ENCODE measurements at regions not wholly inside any gene's neighbourhood (a gene's known extent, or its start where the extent isn't known, plus 50 kb on each side); places are given as distances from the start of the nearest gene placed in this dataset.

DNA sequence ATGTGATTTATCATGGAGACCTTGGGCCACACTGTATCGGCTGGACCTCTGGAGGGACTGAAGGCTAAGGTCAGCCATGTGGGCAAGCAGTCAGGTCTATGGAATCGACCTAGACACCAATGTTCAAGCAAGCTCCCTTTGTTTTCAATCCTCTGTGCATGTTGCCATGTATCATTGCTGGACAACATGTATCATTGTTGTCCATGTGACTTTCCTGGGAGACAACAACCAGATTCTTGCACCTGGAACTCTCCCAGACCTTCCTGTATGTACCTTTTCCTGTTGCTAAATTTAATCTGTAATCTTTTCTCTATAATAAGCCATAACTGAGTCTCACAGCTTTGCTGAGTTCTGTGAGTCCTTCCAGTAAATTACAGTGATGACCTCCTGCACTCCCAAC, 329.4 kb upstream of the BOD1L1 start:
- no peak for DNase-seq (ENCODE audit: low read depth)
- no peak overlapping the region for H3K4me3 ChIP-seq (ENCODE audit: low read depth, low read length)
- TF ChIP-seq, protein P1, sequence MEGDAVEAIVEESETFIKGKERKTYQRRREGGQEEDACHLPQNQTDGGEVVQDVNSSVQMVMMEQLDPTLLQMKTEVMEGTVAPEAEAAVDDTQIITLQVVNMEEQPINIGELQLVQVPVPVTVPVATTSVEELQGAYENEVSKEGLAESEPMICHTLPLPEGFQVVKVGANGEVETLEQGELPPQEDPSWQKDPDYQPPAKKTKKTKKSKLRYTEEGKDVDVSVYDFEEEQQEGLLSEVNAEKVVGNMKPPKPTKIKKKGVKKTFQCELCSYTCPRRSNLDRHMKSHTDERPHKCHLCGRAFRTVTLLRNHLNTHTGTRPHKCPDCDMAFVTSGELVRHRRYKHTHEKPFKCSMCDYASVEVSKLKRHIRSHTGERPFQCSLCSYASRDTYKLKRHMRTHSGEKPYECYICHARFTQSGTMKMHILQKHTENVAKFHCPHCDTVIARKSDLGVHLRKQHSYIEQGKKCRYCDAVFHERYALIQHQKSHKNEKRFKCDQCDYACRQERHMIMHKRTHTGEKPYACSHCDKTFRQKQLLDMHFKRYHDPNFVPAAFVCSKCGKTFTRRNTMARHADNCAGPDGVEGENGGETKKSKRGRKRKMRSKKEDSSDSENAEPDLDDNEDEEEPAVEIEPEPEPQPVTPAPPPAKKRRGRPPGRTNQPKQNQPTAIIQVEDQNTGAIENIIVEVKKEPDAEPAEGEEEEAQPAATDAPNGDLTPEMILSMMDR (IDR thresholded peaks at IDR 0.05; ENCODE audit: low read depth, low read length, missing control alignments): no peak

DNA sequence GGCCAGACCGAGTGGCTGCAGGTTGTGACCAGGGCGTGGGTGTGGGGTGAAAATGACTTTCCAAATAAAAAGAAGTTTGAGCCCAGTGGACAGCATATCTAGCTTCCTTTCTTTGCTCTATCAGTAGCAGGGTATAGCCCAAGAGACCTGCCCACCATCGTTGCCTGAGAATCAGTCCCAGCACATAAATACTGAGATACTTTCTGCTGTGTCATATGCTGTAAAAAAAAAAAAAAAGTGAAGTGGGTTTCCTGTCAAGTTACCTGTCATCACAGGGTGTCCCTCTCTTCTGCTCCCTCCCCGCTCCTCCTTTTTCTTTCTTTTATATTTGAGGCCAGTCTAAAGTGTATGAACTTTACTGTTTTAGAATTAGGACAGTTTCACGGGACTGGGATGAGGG, 330.3 kb upstream of the BOD1L1 start:
- H3K4me3 ChIP-seq (ENCODE audit: low read depth, low read length): no peak overlapping the region
- TF ChIP-seq, protein P1 (IDR thresholded peaks at IDR 0.05; ENCODE audit: low read depth, low read length, missing control alignments): no peak
- no peak for DNase-seq (ENCODE audit: low read depth)

DNA sequence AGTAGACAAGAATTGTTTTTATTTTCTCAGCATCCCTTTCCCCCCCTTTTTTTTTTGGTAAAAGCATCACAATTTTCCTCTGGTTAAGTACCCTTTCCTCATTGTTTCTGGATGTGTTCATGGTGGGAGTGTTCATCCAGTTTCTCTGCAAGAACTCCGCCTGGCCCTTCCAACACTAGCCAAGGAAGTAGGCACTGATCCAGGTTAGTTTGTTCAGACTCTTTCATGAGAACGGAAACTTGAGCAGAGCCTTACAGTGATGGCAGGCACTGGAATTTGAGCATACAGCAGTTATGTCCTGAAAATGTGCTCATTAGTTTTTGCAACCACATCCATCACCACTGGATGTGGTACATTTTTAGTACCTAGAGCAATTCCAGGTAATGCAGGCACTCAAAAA, 336.1 kb upstream of the BOD1L1 start:
- no peak for DNase-seq (ENCODE audit: low read depth)
- TF ChIP-seq, protein P1 (IDR thresholded peaks at IDR 0.05; ENCODE audit: low read depth, low read length, missing control alignments): no peak

DNA sequence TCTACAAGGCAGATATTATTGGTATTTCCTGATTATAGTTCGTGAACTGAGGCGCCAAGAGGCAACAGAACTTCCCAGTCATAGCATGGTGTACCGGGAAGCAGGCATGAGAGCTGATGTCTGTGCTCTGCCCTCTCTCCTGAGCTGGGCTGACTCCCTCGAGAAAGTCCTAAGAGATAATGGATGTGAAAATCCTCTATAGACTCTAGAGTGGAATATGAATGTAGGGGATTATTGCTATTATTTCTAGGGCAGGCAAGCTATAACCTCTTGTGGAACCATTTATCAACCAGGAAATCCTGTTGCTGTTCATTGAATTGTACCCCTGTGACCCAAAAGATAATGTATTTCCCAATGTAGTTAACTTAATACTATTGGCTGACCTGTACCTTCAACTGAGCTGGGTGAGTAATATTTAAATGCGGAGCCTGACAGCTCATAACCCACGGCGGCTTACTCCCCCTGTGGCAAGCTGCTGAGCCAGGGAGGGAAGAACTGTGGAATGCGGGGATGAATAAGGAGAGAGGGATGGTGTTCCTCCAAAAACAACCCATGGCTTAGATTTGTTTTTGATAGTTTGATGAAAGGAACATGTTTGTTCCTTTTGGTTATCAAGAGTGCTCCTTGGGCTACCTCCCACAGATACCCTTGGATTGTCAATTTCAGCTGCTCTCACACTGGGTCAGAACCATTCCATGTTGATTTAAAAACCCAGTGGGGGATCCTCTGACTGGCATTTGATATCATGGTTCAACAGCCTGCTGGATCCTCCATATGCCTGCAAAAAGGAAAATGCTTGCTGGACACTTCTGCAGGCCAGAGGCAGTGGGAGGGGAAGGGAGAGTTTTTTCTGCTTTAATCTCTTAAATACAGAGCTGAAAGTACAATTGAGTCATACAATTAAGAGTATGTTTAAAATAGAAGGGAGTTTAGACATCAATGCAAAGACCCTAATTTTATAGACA, 339.0 kb upstream of the BOD1L1 start:
- DNase-seq (ENCODE audit: low read depth): no peak
- TF ChIP-seq, protein P1 (IDR thresholded peaks at IDR 0.05; ENCODE audit: low read depth, low read length, missing control alignments): no peak
- H3K4me3 ChIP-seq (ENCODE audit: low read depth, low read length): no peak overlapping the region

More for the DNA sequence above, 336.1 kb upstream of the BOD1L1 start:
- H3K4me3 ChIP-seq (ENCODE audit: low read depth, low read length): no peak overlapping the region

DNA sequence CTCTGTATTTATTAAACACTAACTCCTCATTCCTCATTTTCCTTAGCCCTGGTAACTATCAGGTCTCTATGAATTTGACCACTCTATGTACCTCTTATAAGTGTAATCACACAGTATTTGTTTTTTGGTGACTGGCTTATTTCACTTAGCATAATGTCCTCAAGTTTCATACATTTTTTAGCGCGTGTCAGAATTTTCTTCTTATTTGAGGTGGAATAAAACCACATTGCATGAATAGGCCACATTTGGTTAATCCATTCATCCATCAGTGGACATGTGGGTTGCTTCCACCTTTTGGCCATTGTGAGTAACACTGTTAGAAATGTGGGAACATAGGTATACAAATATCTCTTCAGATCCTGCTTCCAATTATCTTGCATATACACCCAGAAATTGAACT, 341.2 kb upstream of the BOD1L1 start:
- DNase-seq (ENCODE audit: low read depth): no peak
- no peak overlapping the region for H3K4me3 ChIP-seq (ENCODE audit: low read depth, low read length)
- TF ChIP-seq, protein P1 (IDR thresholded peaks at IDR 0.05; ENCODE audit: low read depth, low read length, missing control alignments): no peak

DNA sequence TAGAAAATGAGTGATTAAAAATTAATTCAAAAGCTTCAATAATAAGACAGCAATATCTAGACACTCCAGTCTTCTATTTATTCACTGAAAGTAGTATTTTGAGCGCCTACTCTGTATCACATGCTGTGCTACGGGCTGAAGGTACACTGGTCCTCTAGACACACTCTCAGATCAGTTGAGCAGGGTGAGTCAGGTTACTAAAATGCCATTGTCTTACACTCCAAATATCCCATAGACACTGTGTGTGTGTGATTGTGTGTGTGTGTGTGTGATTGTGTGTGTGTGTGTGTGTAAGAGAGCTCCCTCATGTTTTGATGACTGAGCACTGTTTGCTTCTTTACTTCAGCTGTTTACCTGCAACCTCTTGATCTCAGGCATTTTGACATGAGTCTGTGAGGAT, 342.8 kb upstream of the BOD1L1 start:
- H3K4me3 ChIP-seq (ENCODE audit: low read depth, low read length): no peak overlapping the region
- no peak for DNase-seq (ENCODE audit: low read depth)
- TF ChIP-seq, protein P1 (IDR thresholded peaks at IDR 0.05; ENCODE audit: low read depth, low read length, missing control alignments): no peak

DNA sequence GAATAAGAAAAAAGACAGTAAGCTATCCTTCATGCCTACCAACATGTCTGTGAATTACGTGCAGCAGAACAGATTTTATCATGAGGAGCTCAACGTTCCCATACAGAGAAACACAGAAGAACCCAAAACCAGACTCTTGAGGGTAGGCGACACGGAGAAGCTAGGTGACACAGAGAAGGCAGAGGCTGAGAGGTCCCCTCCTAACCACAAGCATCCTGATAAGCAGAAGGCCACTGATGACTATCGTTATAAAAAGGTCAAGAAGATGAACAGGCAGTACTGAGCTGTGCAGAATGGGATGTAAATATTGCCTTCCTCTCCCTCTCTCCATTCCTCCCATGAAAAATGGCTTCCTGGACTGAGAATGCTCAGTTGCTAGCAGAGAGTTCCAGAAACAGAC, 350.2 kb upstream of the BOD1L1 start:
- DNase-seq (ENCODE audit: low read depth): no peak
- TF ChIP-seq, protein P1 (IDR thresholded peaks at IDR 0.05; ENCODE audit: low read depth, low read length, missing control alignments): no peak
- no peak overlapping the region for H3K4me3 ChIP-seq (ENCODE audit: low read depth, low read length)

Data from GM12864 (cell line).